WTC11 (cell line): ENCODE measurements at regions not wholly inside any gene's neighbourhood (a gene's known extent, or its start where the extent isn't known, plus 50 kb on each side); places are given as distances from the start of the nearest gene placed in this dataset.

Source experiments
- ATAC-seq: fragments of 200-7000 bp; cut with Tn5 transposase; 2 replicates; pipeline ENCODE4 v1.10.0; 2021; ENCODE audit warnings: mild to moderate bottlenecking, moderate library complexity
- CTCF ChIA-PET: fragments of 300-600 bp; sonication (Branson Sonifier 250); formaldehyde crosslinking; loops from one replicate; lab custom pipeline; 2021; ENCODE audit warnings: antibody characterized with exemption; lab: Charles Lee
- POLR2A ChIA-PET: fragments of 350-600 bp; sonication (Branson Sonifier 250); formaldehyde crosslinking; loops from one replicate; lab custom pipeline; 2021; ENCODE audit warnings: antibody characterized with exemption; lab: Charles Lee
- DNase-seq: peaks from one replicate; pipeline ENCODE4 v3.0.0; 2021; ENCODE audit warnings: low spot score
- H3K27ac Mint-ChIP-seq: 2 replicates; pipeline ENCODE4 v1.8.0; 2021; ENCODE audit warnings: mixed read lengths
- H3K27me3 Mint-ChIP-seq: 2 replicates; pipeline ENCODE4 v1.8.0; 2021; ENCODE audit warnings: low read depth, mild to moderate bottlenecking, moderate library complexity, mixed read lengths
- H3K36me3 Mint-ChIP-seq: 2 replicates; pipeline ENCODE4 v1.8.0; 2021; ENCODE audit warnings: mixed read lengths
- H3K4me1 Mint-ChIP-seq: 2 replicates; pipeline ENCODE4 v1.8.0; 2022; ENCODE audit warnings: mixed read lengths
- H3K4me3 Mint-ChIP-seq: 2 replicates; pipeline ENCODE4 v1.8.0; 2021; ENCODE audit warnings: mild to moderate bottlenecking, moderate library complexity, mixed read lengths
- H3K9me3 Mint-ChIP-seq: 2 replicates; pipeline ENCODE4 v1.8.0; 2021; ENCODE audit warnings: mixed read lengths
- ESRRA ChIP-seq: sonication (generic); formaldehyde crosslinking; IDR thresholded peaks from 2 replicates; pipeline ENCODE4 v1.8.1; 2022; ENCODE audit warnings: mild to moderate bottlenecking, missing genetic modification reagents, borderline replicate concordance
- MYBL2 ChIP-seq: sonication (generic); formaldehyde crosslinking; IDR thresholded peaks from 2 replicates; pipeline ENCODE4 v1.8.1; 2023; ENCODE audit warnings: mild to moderate bottlenecking, moderate library complexity, missing genetic modification reagents
- NR1H2 ChIP-seq: sonication (generic); formaldehyde crosslinking; IDR thresholded peaks from 2 replicates; pipeline ENCODE4 v1.9.0; 2021; ENCODE audit warnings: mild to moderate bottlenecking, moderate library complexity, missing genetic modification reagents
- OVOL2 ChIP-seq: fragments of 250-450 bp; sonication (Bioruptor Pico); IDR thresholded peaks from 2 replicates; pipeline ENCODE4 v1.9.0; 2021; ENCODE audit warnings: mild to moderate bottlenecking, borderline replicate concordance
- RORB ChIP-seq: fragments of 250-450 bp; sonication (Bioruptor Pico); IDR thresholded peaks from 2 replicates; pipeline ENCODE4 v1.9.0; 2021; ENCODE audit warnings: mild to moderate bottlenecking
- SMAD3 ChIP-seq: sonication (generic); formaldehyde crosslinking; IDR thresholded peaks from 2 replicates; pipeline ENCODE4 v1.8.0; 2022; ENCODE audit warnings: missing genetic modification reagents, mild to moderate bottlenecking, borderline replicate concordance
- SP1 ChIP-seq: sonication (generic); formaldehyde crosslinking; conservative IDR thresholded peaks from 2 replicates; pipeline ENCODE4 v1.8.1; 2022; ENCODE audit warnings: missing genetic modification reagents
- TCF7 ChIP-seq: sonication (generic); formaldehyde crosslinking; IDR thresholded peaks from 2 replicates; pipeline ENCODE4 v1.8.0; 2022; ENCODE audit warnings: mild to moderate bottlenecking, low read depth, missing genetic modification reagents, moderate library complexity
- ZNF138 ChIP-seq: sonication (generic); formaldehyde crosslinking; conservative IDR thresholded peaks from 2 replicates; pipeline ENCODE4 v1.8.1; 2022; ENCODE audit warnings: mild to moderate bottlenecking, moderate library complexity, missing genetic modification reagents
- ZNF317 ChIP-seq: sonication (generic); formaldehyde crosslinking; IDR thresholded peaks from 2 replicates; pipeline ENCODE4 v1.8.1; 2023; ENCODE audit warnings: low read depth, mild to moderate bottlenecking, moderate library complexity, missing genetic modification reagents, borderline replicate concordance
- ZNF423 ChIP-seq: fragments of 250-450 bp; sonication (Bioruptor Pico); IDR thresholded peaks from 2 replicates; pipeline ENCODE4 v2.1.2; 2022; ENCODE audit warnings: mild to moderate bottlenecking, moderate library complexity
- TF ChIP-seq, protein P1 (sequence below): sonication (generic); formaldehyde crosslinking; IDR thresholded peaks from 2 replicates; pipeline ENCODE4 v1.8.1; 2023; ENCODE audit warnings: mild to moderate bottlenecking, missing genetic modification reagents, borderline replicate concordance
- TF ChIP-seq, protein P2 (sequence below): fragments of 250-450 bp; sonication (Bioruptor Pico); IDR thresholded peaks from 2 replicates; pipeline ENCODE4 v1.8.0; 2021; ENCODE audit warnings: mild to moderate bottlenecking
- TF ChIP-seq, protein P3 (sequence below): sonication (generic); formaldehyde crosslinking; conservative IDR thresholded peaks from 2 replicates; pipeline ENCODE4 v1.8.1; 2023; ENCODE audit warnings: mild to moderate bottlenecking, low read depth, missing genetic modification reagents, moderate library complexity
- TF ChIP-seq, protein P4 (sequence below): sonication (generic); formaldehyde crosslinking; IDR thresholded peaks from 2 replicates; pipeline ENCODE4 v1.8.0; 2023; ENCODE audit warnings: mild to moderate bottlenecking, missing genetic modification reagents
- TF ChIP-seq, protein P5 (sequence below): sonication (generic); formaldehyde crosslinking; IDR thresholded peaks from 2 replicates; pipeline ENCODE4 v1.8.1; 2022; ENCODE audit warnings: low read depth, missing genetic modification reagents, borderline replicate concordance
- TF ChIP-seq, protein P6 (sequence below): sonication (generic); formaldehyde crosslinking; IDR thresholded peaks from 2 replicates; pipeline ENCODE4 v1.8.1; 2023; ENCODE audit warnings: mild to moderate bottlenecking, missing genetic modification reagents, moderate library complexity
- TF ChIP-seq, protein P7 (sequence below): sonication (generic); formaldehyde crosslinking; IDR thresholded peaks from 2 replicates; pipeline ENCODE4 v1.8.1; 2022; ENCODE audit warnings: mild to moderate bottlenecking, missing genetic modification reagents, moderate library complexity, borderline replicate concordance

DNA sequence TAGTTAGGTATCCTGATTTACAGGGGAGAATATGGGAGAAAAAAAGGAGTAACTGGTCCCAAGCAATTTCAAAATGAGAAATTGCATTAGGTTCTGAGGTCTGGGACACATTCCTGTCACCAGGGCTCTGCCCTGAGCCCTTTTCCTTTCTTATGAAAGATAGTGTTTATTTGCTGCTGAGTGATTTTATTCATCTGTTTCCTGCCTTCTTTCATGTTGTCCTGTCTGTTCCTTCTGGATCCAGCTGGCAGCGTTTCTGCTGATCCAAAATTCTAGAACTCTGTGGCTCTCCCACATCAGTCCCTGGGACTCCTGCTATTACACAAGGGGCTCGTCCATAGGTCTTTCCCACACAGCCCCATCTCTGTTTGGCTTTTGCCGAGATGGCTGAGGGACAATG is 519.1 kb upstream of the SALL3 start:
- ATAC-seq (no peak), DNase-seq (no peak)
- TF ChIP-seq SP1 (CRISPR knock-in tag), result no peak
- no peak for TF ChIP-seq RORB
- TF ChIP-seq ZNF423 (CRISPR knock-in tag), result no peak
- Mint-ChIP-seq H3K9me3 (peaks cover 59% of the 10 kb centered on the region), H3K27ac (no peak overlapping the region), H3K36me3 (peaks cover 46% of the 10 kb centered on the region), H3K4me3 (no peak overlapping the region), H3K27me3 (peaks cover 4% of the 10 kb centered on the region), H3K4me1 (no peaks in the 10 kb centered on the region)
- ChIA-PET POLR2A (no interaction called here), CTCF (no interaction called here)

DNA sequence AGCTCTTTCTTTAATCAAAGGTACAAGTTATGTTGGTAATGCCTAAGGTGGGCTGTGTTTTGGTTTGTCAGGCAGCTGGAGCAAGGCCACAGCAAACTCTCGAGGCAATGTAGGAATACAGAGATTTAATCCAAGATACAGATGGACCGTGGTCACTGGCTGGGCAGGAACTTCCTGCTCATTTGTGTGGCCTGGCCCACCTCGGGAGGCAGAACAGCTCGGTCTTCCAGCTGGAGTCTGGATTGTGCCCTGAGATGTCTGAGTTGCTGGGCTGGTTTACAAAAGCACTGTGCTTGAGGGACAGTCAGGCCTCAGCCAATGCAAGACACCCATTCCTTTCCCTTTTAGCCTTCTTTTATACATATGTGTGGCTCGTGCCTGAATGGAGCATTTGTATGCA is 506.1 kb upstream of the SALL3 start:
- H3K27me3 Mint-ChIP-seq, result no peaks in the 10 kb centered on the region; the same call in none of the 2 replicates
- ATAC-seq (no peak), DNase-seq (no peak)
- POLR2A ChIA-PET, result no interaction called here
- CTCF ChIA-PET, result no interaction called here
- peaks cover 3% of the 10 kb centered on the region; the same call in 1 of the 2 replicates for H3K4me1 Mint-ChIP-seq
- peaks cover 24% of the 10 kb centered on the region for H3K36me3 Mint-ChIP-seq
- peaks cover 49% of the 10 kb centered on the region for H3K9me3 Mint-ChIP-seq
- TF ChIP-seq ZNF317 (no peak), TCF7 (no peak), OVOL2 (CRISPR knock-in tag) (no peak), RORB (no peak)
- TF ChIP-seq, protein P1, sequence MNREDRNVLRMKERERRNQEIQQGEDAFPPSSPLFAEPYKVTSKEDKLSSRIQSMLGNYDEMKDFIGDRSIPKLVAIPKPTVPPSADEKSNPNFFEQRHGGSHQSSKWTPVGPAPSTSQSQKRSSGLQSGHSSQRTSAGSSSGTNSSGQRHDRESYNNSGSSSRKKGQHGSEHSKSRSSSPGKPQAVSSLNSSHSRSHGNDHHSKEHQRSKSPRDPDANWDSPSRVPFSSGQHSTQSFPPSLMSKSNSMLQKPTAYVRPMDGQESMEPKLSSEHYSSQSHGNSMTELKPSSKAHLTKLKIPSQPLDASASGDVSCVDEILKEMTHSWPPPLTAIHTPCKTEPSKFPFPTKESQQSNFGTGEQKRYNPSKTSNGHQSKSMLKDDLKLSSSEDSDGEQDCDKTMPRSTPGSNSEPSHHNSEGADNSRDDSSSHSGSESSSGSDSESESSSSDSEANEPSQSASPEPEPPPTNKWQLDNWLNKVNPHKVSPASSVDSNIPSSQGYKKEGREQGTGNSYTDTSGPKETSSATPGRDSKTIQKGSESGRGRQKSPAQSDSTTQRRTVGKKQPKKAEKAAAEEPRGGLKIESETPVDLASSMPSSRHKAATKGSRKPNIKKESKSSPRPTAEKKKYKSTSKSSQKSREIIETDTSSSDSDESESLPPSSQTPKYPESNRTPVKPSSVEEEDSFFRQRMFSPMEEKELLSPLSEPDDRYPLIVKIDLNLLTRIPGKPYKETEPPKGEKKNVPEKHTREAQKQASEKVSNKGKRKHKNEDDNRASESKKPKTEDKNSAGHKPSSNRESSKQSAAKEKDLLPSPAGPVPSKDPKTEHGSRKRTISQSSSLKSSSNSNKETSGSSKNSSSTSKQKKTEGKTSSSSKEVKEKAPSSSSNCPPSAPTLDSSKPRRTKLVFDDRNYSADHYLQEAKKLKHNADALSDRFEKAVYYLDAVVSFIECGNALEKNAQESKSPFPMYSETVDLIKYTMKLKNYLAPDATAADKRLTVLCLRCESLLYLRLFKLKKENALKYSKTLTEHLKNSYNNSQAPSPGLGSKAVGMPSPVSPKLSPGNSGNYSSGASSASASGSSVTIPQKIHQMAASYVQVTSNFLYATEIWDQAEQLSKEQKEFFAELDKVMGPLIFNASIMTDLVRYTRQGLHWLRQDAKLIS (CRISPR knock-in tag), result no peak
- TF ChIP-seq, protein P2, sequence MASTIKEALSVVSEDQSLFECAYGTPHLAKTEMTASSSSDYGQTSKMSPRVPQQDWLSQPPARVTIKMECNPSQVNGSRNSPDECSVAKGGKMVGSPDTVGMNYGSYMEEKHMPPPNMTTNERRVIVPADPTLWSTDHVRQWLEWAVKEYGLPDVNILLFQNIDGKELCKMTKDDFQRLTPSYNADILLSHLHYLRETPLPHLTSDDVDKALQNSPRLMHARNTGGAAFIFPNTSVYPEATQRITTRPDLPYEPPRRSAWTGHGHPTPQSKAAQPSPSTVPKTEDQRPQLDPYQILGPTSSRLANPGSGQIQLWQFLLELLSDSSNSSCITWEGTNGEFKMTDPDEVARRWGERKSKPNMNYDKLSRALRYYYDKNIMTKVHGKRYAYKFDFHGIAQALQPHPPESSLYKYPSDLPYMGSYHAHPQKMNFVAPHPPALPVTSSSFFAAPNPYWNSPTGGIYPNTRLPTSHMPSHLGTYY (CRISPR knock-in tag), result no peak
- TF ChIP-seq, protein P3, sequence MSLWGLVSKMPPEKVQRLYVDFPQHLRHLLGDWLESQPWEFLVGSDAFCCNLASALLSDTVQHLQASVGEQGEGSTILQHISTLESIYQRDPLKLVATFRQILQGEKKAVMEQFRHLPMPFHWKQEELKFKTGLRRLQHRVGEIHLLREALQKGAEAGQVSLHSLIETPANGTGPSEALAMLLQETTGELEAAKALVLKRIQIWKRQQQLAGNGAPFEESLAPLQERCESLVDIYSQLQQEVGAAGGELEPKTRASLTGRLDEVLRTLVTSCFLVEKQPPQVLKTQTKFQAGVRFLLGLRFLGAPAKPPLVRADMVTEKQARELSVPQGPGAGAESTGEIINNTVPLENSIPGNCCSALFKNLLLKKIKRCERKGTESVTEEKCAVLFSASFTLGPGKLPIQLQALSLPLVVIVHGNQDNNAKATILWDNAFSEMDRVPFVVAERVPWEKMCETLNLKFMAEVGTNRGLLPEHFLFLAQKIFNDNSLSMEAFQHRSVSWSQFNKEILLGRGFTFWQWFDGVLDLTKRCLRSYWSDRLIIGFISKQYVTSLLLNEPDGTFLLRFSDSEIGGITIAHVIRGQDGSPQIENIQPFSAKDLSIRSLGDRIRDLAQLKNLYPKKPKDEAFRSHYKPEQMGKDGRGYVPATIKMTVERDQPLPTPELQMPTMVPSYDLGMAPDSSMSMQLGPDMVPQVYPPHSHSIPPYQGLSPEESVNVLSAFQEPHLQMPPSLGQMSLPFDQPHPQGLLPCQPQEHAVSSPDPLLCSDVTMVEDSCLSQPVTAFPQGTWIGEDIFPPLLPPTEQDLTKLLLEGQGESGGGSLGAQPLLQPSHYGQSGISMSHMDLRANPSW, result no peak
- H3K27ac Mint-ChIP-seq, result no peak overlapping the region
- H3K4me3 Mint-ChIP-seq, result no peak overlapping the region

DNA sequence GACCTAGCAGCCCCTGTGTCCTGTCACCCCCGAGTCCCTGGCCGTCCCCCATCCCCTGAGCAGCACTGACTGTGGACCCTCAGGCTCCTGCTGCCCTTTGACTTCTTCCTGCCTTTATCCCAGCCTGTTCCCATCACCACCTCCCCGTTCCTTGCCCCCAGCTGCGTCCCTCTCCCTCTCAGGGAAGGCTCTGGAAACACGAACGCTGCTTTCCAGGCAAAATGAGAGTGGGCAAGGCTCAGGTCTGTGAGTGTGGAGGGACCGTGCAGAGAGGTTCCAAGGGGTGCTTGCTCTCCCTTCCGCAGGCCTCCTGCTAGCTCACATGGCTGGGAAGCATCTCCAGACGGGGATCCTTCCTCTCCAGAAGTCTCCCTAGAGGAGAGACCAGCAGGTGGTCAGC is 501.8 kb upstream of the SALL3 start:
- ChIA-PET POLR2A (no interaction called here), CTCF (interaction anchor here (1.0 kb wide), 1 partner anchor 28 kb away, joined by 3 read pairs; no protein-coding TSS in a partner anchor)
- no peaks in the 10 kb centered on the region for H3K4me1 Mint-ChIP-seq
- H3K9me3 Mint-ChIP-seq, result peaks cover 37% of the 10 kb centered on the region
- H3K4me3 Mint-ChIP-seq, result no peak overlapping the region
- H3K27ac Mint-ChIP-seq, result no peak overlapping the region
- no peak for ATAC-seq
- no peak for DNase-seq
- H3K36me3 Mint-ChIP-seq, result peaks cover 22% of the 10 kb centered on the region
- H3K27me3 Mint-ChIP-seq, result no peaks in the 10 kb centered on the region; the same call in 1 of the 2 replicates
- TF ChIP-seq ZNF138 (CRISPR knock-in tag), result no peak
- TF ChIP-seq, protein P4, sequence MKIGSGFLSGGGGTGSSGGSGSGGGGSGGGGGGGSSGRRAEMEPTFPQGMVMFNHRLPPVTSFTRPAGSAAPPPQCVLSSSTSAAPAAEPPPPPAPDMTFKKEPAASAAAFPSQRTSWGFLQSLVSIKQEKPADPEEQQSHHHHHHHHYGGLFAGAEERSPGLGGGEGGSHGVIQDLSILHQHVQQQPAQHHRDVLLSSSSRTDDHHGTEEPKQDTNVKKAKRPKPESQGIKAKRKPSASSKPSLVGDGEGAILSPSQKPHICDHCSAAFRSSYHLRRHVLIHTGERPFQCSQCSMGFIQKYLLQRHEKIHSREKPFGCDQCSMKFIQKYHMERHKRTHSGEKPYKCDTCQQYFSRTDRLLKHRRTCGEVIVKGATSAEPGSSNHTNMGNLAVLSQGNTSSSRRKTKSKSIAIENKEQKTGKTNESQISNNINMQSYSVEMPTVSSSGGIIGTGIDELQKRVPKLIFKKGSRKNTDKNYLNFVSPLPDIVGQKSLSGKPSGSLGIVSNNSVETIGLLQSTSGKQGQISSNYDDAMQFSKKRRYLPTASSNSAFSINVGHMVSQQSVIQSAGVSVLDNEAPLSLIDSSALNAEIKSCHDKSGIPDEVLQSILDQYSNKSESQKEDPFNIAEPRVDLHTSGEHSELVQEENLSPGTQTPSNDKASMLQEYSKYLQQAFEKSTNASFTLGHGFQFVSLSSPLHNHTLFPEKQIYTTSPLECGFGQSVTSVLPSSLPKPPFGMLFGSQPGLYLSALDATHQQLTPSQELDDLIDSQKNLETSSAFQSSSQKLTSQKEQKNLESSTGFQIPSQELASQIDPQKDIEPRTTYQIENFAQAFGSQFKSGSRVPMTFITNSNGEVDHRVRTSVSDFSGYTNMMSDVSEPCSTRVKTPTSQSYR (CRISPR knock-in tag), result no peak
- TF ChIP-seq, protein P5, sequence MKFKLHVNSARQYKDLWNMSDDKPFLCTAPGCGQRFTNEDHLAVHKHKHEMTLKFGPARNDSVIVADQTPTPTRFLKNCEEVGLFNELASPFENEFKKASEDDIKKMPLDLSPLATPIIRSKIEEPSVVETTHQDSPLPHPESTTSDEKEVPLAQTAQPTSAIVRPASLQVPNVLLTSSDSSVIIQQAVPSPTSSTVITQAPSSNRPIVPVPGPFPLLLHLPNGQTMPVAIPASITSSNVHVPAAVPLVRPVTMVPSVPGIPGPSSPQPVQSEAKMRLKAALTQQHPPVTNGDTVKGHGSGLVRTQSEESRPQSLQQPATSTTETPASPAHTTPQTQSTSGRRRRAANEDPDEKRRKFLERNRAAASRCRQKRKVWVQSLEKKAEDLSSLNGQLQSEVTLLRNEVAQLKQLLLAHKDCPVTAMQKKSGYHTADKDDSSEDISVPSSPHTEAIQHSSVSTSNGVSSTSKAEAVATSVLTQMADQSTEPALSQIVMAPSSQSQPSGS (CRISPR knock-in tag), result no peak
- TF ChIP-seq, protein P6, sequence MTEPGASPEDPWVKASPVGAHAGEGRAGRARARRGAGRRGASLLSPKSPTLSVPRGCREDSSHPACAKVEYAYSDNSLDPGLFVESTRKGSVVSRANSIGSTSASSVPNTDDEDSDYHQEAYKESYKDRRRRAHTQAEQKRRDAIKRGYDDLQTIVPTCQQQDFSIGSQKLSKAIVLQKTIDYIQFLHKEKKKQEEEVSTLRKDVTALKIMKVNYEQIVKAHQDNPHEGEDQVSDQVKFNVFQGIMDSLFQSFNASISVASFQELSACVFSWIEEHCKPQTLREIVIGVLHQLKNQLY (CRISPR knock-in tag), result no peak
- no peak for TF ChIP-seq MYBL2 (CRISPR knock-in tag)
- no peak for TF ChIP-seq ESRRA (CRISPR knock-in tag)
- TF ChIP-seq SMAD3 (CRISPR knock-in tag), result no peak
- no peak for TF ChIP-seq RORB
- no peak for TF ChIP-seq ZNF423 (CRISPR knock-in tag)
- TF ChIP-seq NR1H2 (CRISPR knock-in tag), result no peak
- TF ChIP-seq SP1 (CRISPR knock-in tag), result no peak
- TF ChIP-seq, protein P7, sequence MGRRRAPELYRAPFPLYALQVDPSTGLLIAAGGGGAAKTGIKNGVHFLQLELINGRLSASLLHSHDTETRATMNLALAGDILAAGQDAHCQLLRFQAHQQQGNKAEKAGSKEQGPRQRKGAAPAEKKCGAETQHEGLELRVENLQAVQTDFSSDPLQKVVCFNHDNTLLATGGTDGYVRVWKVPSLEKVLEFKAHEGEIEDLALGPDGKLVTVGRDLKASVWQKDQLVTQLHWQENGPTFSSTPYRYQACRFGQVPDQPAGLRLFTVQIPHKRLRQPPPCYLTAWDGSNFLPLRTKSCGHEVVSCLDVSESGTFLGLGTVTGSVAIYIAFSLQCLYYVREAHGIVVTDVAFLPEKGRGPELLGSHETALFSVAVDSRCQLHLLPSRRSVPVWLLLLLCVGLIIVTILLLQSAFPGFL, result no peak
